Heart left ventricle (tissue), 16 donors: ENCODE measurements at regions not wholly inside any gene's neighbourhood (a gene's known extent, or its start where the extent isn't known, plus 50 kb on each side); places are given as distances from the start of the nearest gene placed in this dataset.

Source experiments
- ATAC-seq, 4 donors: fragments of 200-7000 bp; cut with Tn5 transposase; one replicate each; pipeline ENCODE4 v1.9.1; 2020 to 2022; ENCODE audit warnings: moderate library complexity in 4 of 4, mild to moderate bottlenecking in 3 of 4, moderate number of reproducible peaks in 1 of 4
- DNase-seq, 5 donors: peaks; one replicate each; pipeline ENCODE4 v3.0.0-alpha.2; 2020
- H3K27ac ChIP-seq, 12 donors: fragments of 200-600 bp; sonication (generic) in 4 of 12; one replicate each; pipeline versions ENCODE4 v1.5.0 to v1.8.0; 2016 to 2022; ENCODE audit warnings: mild to moderate bottlenecking in 2 of 12
- H3K27me3 ChIP-seq, 9 donors: fragments of 200-600 bp; sonication (generic) in 2 of 9; one replicate each; pipeline versions ENCODE4 v1.5.1 to v1.8.0; 2016 to 2022; ENCODE audit warnings: mild to moderate bottlenecking in 3 of 9
- H3K36me3 ChIP-seq, 9 donors: fragments of 200-600 bp; sonication (generic) in 2 of 9; one replicate each; pipeline versions ENCODE4 v1.5.0 to v1.8.0; 2018 to 2022; ENCODE audit warnings: mild to moderate bottlenecking in 2 of 9
- H3K4me1 ChIP-seq, 12 donors: fragments of 200-600 bp; sonication (generic) in 4 of 12; one replicate each; pipeline versions ENCODE4 v1.5.0 to v1.8.0; 2016 to 2022; ENCODE audit warnings: mild to moderate bottlenecking in 3 of 12
- H3K4me3 ChIP-seq, 12 donors: fragments of 200-600 bp; sonication (generic) in 4 of 12; one replicate each; pipeline versions ENCODE4 v1.5.0 to v1.8.0; 2017 to 2022; ENCODE audit warnings: mild to moderate bottlenecking in 9 of 12, moderate library complexity in 4 of 12
- H3K9me3 ChIP-seq, 12 donors: fragments of 200-600 bp; sonication (generic) in 4 of 12; one replicate each; pipeline versions ENCODE4 v1.5.0 to v1.8.0; 2016 to 2022; ENCODE audit warnings: mild to moderate bottlenecking in 1 of 12
- POLR2A ChIP-seq, 2 donors: fragments of 450-650 bp; IDR thresholded peaks; one replicate each; pipeline ENCODE4 v1.6.1; 2017; ENCODE audit warnings: antibody characterized with exemption in 2 of 2, mild to moderate bottlenecking in 2 of 2, moderate library complexity in 2 of 2
- WGBS, 4 donors: extraction: QIAGEN DNeasy Blood & Tissue Kit in 2 of 4; methylation state at CpG; one replicate each; pipeline versions ENCODE4 v1.1.5 to v1.1.7; 2013 to 2018; 5-methylcytosine and 5-hydroxymethylcytosine counted together
- intact Hi-C, 10 donors: fragments of 100-400 bp; cut with DNase I; formaldehyde crosslinking; loops; one replicate each; pipeline versions ENCODE4 v1.11.1 to v1.14.2; 2022
- TF ChIP-seq, protein P1 (sequence below), 12 donors: fragments of 200-600 bp; sonication (generic) in 4 of 12; IDR thresholded peaks; one replicate each; pipeline versions ENCODE4 v1.5.0 to v1.8.0; 2018 to 2022; ENCODE audit warnings: antibody characterized with exemption in 12 of 12, mild to moderate bottlenecking in 5 of 12
- donor health status: ischemic (EF 13 %, LVEDD 7.1; RV severe dilation, severe dysfunction).
- donor health status: healthy with polysubstance abuse.
- donor health status: DM: no; HTN: yes; CAD: no.
- donor health status: DM: no; HTN: no; CAD: no.
- donor health status: ischemic (EF 25% LVEDD 6.9; RV normal size, moderate dysfunction).
- donor health status: ischemic (EF 25% LVEDD 5.7; RV mildly dilated, moderate dysfunction).
- donor health status: healthy.
- donor health status: DM: yes; HTN: yes; CAD: no.
- donor health status: ischemic (EF 35%, LVEDD 5.7; RV mildly dilated, moderate dysfunction).
- donor health status: nonischemic (EF 11% LVEDD 7.7; RV severe dilation, severe dysfunction).
- donor health status: DM: yes; HTN: yes; CAD: no.
- donor health status: PGD.
- donor health status: ischemic (EF 29% LVEDD 5.4; RV normal size, mild dysfunction).
- donor health status: nonischemic (EF 23%, LVEDD 6.1; RV moderate dilation, normal function).

DNA sequence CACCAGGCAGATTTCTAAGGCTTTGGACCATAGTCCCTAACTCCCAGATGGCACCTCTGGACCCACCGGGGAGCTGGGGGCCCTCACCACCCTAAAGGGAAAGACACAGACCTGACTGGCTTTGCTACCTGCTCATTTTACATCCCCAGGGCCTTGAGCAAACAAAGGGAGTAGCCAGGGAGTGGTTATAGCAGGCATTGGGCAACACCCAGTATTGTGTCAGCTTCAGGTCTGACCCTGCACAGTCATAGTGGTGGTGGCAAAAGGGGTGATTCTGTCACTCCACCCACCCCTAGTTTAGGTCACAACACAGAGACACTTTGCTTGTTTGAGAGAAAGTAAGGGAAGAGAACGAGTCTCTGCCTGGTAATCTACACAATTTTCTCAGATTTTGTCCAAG, 352.5 kb downstream of the DIPK2A start:
- 80 to 95% (median 87%) methylated on average over 2 of the region's 2 CpGs for WGBS, 4 donors
- Histone ChIP-seq H3K36me3 (no peaks in the 10 kb centered on the region), H3K27ac (no peak overlapping the region), H3K4me3 (no peak overlapping the region), H3K27me3 (no peaks in the 10 kb centered on the region), H3K9me3 (peaks cover 0 to 17% (median 0%) of the 10 kb centered on the region in 12 donors), H3K4me1 (no peaks in the 10 kb centered on the region)
- no peak for DNase-seq
- TF ChIP-seq POLR2A (IDR thresholded peaks at IDR 0.05) = no peak
- TF ChIP-seq, protein P1, sequence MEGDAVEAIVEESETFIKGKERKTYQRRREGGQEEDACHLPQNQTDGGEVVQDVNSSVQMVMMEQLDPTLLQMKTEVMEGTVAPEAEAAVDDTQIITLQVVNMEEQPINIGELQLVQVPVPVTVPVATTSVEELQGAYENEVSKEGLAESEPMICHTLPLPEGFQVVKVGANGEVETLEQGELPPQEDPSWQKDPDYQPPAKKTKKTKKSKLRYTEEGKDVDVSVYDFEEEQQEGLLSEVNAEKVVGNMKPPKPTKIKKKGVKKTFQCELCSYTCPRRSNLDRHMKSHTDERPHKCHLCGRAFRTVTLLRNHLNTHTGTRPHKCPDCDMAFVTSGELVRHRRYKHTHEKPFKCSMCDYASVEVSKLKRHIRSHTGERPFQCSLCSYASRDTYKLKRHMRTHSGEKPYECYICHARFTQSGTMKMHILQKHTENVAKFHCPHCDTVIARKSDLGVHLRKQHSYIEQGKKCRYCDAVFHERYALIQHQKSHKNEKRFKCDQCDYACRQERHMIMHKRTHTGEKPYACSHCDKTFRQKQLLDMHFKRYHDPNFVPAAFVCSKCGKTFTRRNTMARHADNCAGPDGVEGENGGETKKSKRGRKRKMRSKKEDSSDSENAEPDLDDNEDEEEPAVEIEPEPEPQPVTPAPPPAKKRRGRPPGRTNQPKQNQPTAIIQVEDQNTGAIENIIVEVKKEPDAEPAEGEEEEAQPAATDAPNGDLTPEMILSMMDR (IDR thresholded peaks at IDR 0.05) = no peak
- no peak for ATAC-seq
- intact Hi-C loops = no loop called here

DNA sequence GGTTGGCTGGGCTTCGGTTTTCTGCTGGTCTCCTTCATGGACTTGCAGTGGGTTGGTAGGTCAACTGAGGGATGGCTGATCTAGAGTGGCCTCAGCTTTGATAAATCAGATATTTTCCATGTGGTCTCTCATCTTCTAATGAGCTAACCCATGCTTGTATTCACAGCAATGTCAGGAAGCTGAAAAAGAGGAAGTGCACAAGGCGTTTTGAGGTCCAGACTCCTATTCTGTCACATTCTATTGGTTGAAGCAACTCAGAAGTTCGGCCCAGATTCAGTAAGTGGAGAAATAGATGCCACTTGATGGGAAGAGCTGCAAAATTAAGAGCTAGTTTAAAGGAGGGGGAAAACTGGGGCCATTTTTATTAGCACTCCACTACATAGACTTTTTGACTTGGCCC, 361.2 kb downstream of the DIPK2A start:
- 60 to 87% (median 74%) methylated on average over 3 of the region's 3 CpGs for WGBS, 4 donors
- intact Hi-C loops = no loop called here
- peaks cover 0 to 19% (median 0%) of the 10 kb centered on the region in 12 donors for H3K9me3 ChIP-seq
- no peak for TF ChIP-seq POLR2A (IDR thresholded peaks at IDR 0.05)
- TF ChIP-seq, protein P1 (IDR thresholded peaks at IDR 0.05) = no peak
- no peak overlapping the region for H3K4me3 ChIP-seq
- no peaks in the 10 kb centered on the region for H3K27me3 ChIP-seq
- H3K27ac ChIP-seq = no peak overlapping the region
- H3K36me3 ChIP-seq = no peaks in the 10 kb centered on the region
- DNase-seq (no peak), ATAC-seq (no peak)
- H3K4me1 ChIP-seq = no peaks in the 10 kb centered on the region

DNA sequence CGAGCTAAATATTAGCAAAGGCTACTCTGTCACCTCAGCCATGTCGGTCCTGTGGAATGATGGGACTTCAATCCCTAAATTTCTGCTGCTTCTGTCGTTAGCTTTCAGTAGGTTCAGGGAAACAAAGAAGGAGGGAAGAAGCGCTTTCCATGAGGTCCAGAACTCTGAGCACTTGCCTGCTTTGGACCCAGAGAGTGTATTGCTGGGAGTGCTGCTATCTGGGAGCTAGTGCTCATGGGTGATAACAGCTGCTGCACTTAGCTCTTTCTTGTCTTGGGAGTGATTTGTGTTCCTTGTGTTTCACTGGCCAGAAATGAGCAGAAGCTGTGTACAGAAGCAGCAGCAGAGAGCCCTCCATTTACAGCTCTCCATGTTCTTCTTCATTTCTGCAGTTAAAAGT, 369.8 kb downstream of the DIPK2A start:
- no peak for DNase-seq
- Histone ChIP-seq H3K36me3 (no peaks in the 10 kb centered on the region), H3K27me3 (no peaks in the 10 kb centered on the region), H3K27ac (no peak overlapping the region), H3K9me3 (no peaks in the 10 kb centered on the region), H3K4me1 (no peaks in the 10 kb centered on the region), H3K4me3 (no peak overlapping the region)
- ATAC-seq = no peak
- intact Hi-C loops = no loop called here
- TF ChIP-seq POLR2A (IDR thresholded peaks at IDR 0.05) = no peak
- TF ChIP-seq, protein P1 (IDR thresholded peaks at IDR 0.05) = no peak
- WGBS, 4 donors = 46 to 56% (median 51%) methylated on average over 4 of the region's 4 CpGs

DNA sequence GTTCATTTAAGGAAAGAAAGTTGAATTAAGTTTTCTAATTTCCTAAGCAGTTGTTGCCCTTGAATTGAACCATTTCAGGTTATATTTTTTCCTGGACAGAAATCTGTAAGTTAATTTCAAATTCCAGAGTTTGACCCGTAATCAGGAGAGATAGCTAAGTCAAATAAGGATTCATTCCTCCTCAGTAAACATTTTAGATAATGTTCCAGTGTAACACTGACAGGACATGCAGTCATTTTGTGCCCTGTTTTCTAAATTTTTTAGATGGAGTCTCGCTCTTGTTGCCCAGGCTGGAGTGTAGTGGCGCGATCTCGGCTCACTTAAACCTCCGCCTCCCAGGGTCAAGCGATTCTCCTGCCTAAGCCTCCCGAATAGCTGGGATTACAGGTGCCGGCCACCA, 371.7 kb downstream of the DIPK2A start:
- Histone ChIP-seq H3K36me3 (no peaks in the 10 kb centered on the region), H3K4me3 (no peak overlapping the region), H3K27me3 (no peaks in the 10 kb centered on the region), H3K27ac (no peak overlapping the region), H3K4me1 (no peaks in the 10 kb centered on the region), H3K9me3 (no peaks in the 10 kb centered on the region)
- DNase-seq (no peak), ATAC-seq (no peak)
- TF ChIP-seq POLR2A (IDR thresholded peaks at IDR 0.05) = no peak
- TF ChIP-seq, protein P1 (IDR thresholded peaks at IDR 0.05) = no peak
- intact Hi-C loops = no loop called here
- WGBS, 4 donors = 89 to 91% (median 89%) methylated on average over 9 of the region's 9 CpGs
